Duodenal mucosa (tissue), 2 donors: ENCODE measurements at regions not wholly inside any gene's neighbourhood (a gene's known extent, or its start where the extent isn't known, plus 50 kb on each side); places are given as distances from the start of the nearest gene placed in this dataset.
"Not testable (repeated sequence)": the region's sequence is repeated elsewhere in the genome, so short reads cannot be mapped to it uniquely, and the experiment has no call there.

ENCODE experiments used
- H3K27ac ChIP-seq: one replicate; pipeline ENCODE4 v1.7.0; 2013; ENCODE audit warnings: low read depth, low read length
- H3K27me3 ChIP-seq, 2 donors: one replicate each; pipeline ENCODE4 v1.7.0; 2013; ENCODE audit warnings: low read length in 2 of 2, control low read depth in 1 of 2; ENCODE audit not compliant: insufficient read depth in 2 of 2, control insufficient read depth in 1 of 2
- H3K36me3 ChIP-seq, 2 donors: one replicate each; pipeline ENCODE4 v1.7.0; 2013; ENCODE audit warnings: low read length in 2 of 2, control low read depth in 1 of 2; ENCODE audit not compliant: insufficient read depth in 2 of 2, control insufficient read depth in 1 of 2
- H3K4me1 ChIP-seq, 2 donors: one replicate each; pipeline ENCODE4 v1.7.0; 2013; ENCODE audit warnings: low read length in 2 of 2, control low read depth in 1 of 2; ENCODE audit not compliant: insufficient read depth in 2 of 2, control insufficient read depth in 1 of 2
- H3K4me3 ChIP-seq, 2 donors: one replicate each; pipeline ENCODE4 v1.7.0; 2013; ENCODE audit warnings: low read length in 2 of 2, low read depth in 1 of 2
- H3K9ac ChIP-seq, 2 donors: one replicate each; pipeline ENCODE4 v1.7.0; 2013; ENCODE audit warnings: low read length in 2 of 2, low read depth in 1 of 2
- H3K9me3 ChIP-seq, 2 donors: one replicate each; pipeline ENCODE4 v1.7.0; 2013; ENCODE audit warnings: low read length in 2 of 2, control low read depth in 1 of 2; ENCODE audit not compliant: control insufficient read depth in 1 of 2

- H3K27ac ChIP-seq = no peak overlapping the region
Measured at GRCh38 chr6:115203381-115203780, 857.3 kb downstream of the FRK start.

GRCh38 chr6:115194981-115195638 is 852.3 kb upstream of the HS3ST5 start:
- Histone ChIP-seq H3K9ac (no peak overlapping the region), H3K9me3 (peaks cover 0 to 2% of the 10 kb centered on the region in 2 donors), H3K27ac (no peak overlapping the region), H3K27me3 (no peaks in the 10 kb centered on the region), H3K4me1 (no peaks in the 10 kb centered on the region), H3K36me3 (no peaks in the 10 kb centered on the region), H3K4me3 (no peak overlapping the region)

More at GRCh38 chr6:115203381-115203780, 857.3 kb downstream of the FRK start:
- H3K36me3 ChIP-seq = no peaks in the 10 kb centered on the region
- H3K9ac ChIP-seq = no peak overlapping the region
- peaks cover 0 to under 1% of the 10 kb centered on the region in 2 donors for H3K9me3 ChIP-seq
- no peaks in the 10 kb centered on the region for H3K4me1 ChIP-seq
- H3K27me3 ChIP-seq = no peaks in the 10 kb centered on the region
- H3K4me3 ChIP-seq = no peak overlapping the region

GRCh38 chr6:115191989-115192388 is 849.2 kb upstream of the HS3ST5 start:
- H3K27me3 ChIP-seq = no peaks in the 10 kb centered on the region
- H3K36me3 ChIP-seq = no peaks in the 10 kb centered on the region
- no peaks in the 10 kb centered on the region for H3K9me3 ChIP-seq
- H3K9ac ChIP-seq = no peak overlapping the region
- no peak overlapping the region for H3K4me3 ChIP-seq
- H3K4me1 ChIP-seq = no peaks in the 10 kb centered on the region
- no peak overlapping the region for H3K27ac ChIP-seq

GRCh38 chr6:115190534-115190933 is 847.7 kb upstream of the HS3ST5 start:
- no peaks in the 10 kb centered on the region for H3K4me1 ChIP-seq
- H3K27me3 ChIP-seq = no peaks in the 10 kb centered on the region
- no peak overlapping the region for H3K4me3 ChIP-seq
- no peaks in the 10 kb centered on the region for H3K9me3 ChIP-seq
- no peak overlapping the region for H3K27ac ChIP-seq
- H3K9ac ChIP-seq = no peak overlapping the region
- no peaks in the 10 kb centered on the region for H3K36me3 ChIP-seq

GRCh38 chr6:115175456-115175855 is 832.6 kb upstream of the HS3ST5 start:
- H3K9ac ChIP-seq, H3K4me1 ChIP-seq, H3K27me3 ChIP-seq, H3K27ac ChIP-seq, H3K9me3 ChIP-seq, H3K36me3 ChIP-seq, H3K4me3 ChIP-seq: not testable (repeated sequence)

- H3K36me3 ChIP-seq, H3K27ac ChIP-seq, H3K27me3 ChIP-seq, H3K9ac ChIP-seq, H3K4me3 ChIP-seq, H3K9me3 ChIP-seq, H3K4me1 ChIP-seq: not testable (repeated sequence)
Measured at GRCh38 chr6:115165912-115166311, 823.1 kb upstream of the HS3ST5 start.

GRCh38 chr6:115159733-115160132 is 816.9 kb upstream of the HS3ST5 start:
- no peaks in the 10 kb centered on the region for H3K36me3 ChIP-seq
- H3K4me1 ChIP-seq = no peaks in the 10 kb centered on the region
- H3K4me3 ChIP-seq = no peak overlapping the region
- no peaks in the 10 kb centered on the region for H3K27me3 ChIP-seq
- no peak overlapping the region for H3K27ac ChIP-seq
- no peak overlapping the region for H3K9ac ChIP-seq
- H3K9me3 ChIP-seq = no peaks in the 10 kb centered on the region

GRCh38 chr6:115137910-115138309 is 795.1 kb upstream of the HS3ST5 start:
- Histone ChIP-seq H3K9me3 (no peaks in the 10 kb centered on the region), H3K36me3 (no peaks in the 10 kb centered on the region), H3K4me3 (no peak overlapping the region), H3K4me1 (no peaks in the 10 kb centered on the region), H3K9ac (no peak overlapping the region), H3K27ac (no peak overlapping the region), H3K27me3 (no peaks in the 10 kb centered on the region)

GRCh38 chr6:115133790-115134189 is 791.0 kb upstream of the HS3ST5 start:
- Histone ChIP-seq H3K36me3 (no peaks in the 10 kb centered on the region), H3K4me3 (no peak overlapping the region), H3K9me3 (no peaks in the 10 kb centered on the region), H3K27ac (no peak overlapping the region), H3K9ac (no peak overlapping the region), H3K27me3 (no peaks in the 10 kb centered on the region), H3K4me1 (no peaks in the 10 kb centered on the region)

GRCh38 chr6:115131709-115132490 is 789.1 kb upstream of the HS3ST5 start:
- H3K27me3 ChIP-seq = no peaks in the 10 kb centered on the region
- H3K9ac ChIP-seq = no peak overlapping the region
- no peaks in the 10 kb centered on the region for H3K9me3 ChIP-seq
- H3K4me3 ChIP-seq = no peak overlapping the region
- no peaks in the 10 kb centered on the region for H3K4me1 ChIP-seq
- H3K36me3 ChIP-seq = no peaks in the 10 kb centered on the region
- no peak overlapping the region for H3K27ac ChIP-seq
